ENCODE measurements at regions not wholly inside any gene's neighbourhood (a gene's known extent, or its start where the extent isn't known, plus 50 kb on each side); places are given as distances from the start of the nearest gene placed in this dataset.

DNA sequence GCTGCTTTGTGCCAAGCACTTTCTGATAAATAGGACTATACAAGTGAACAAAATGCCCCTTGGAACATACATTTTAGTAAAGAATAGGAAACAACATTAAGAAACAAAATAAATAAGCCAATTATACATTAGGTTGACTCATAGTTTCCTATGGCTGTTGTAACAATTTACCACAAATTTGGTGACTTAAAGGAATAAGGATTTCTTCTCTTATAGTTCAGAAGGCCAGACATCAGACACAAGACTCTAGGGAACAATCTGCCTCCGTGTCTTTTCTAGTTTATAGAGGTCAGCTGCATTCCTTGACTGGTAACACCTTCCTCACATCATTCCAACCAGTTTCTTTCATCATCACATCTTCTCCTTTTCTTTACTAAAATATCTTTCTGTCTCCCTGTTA, 235.9 kb upstream of the PCDH18 start (continued):
- no peak for TF ChIP-seq POLR2AphosphoS5 (IDR thresholded peaks at IDR 0.05; ENCODE audit: low read length)
- TF ChIP-seq, protein P1, sequence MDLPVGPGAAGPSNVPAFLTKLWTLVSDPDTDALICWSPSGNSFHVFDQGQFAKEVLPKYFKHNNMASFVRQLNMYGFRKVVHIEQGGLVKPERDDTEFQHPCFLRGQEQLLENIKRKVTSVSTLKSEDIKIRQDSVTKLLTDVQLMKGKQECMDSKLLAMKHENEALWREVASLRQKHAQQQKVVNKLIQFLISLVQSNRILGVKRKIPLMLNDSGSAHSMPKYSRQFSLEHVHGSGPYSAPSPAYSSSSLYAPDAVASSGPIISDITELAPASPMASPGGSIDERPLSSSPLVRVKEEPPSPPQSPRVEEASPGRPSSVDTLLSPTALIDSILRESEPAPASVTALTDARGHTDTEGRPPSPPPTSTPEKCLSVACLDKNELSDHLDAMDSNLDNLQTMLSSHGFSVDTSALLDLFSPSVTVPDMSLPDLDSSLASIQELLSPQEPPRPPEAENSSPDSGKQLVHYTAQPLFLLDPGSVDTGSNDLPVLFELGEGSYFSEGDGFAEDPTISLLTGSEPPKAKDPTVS (IDR thresholded peaks at IDR 0.05; ENCODE audit: low read depth, low read length), result no peak

DNA sequence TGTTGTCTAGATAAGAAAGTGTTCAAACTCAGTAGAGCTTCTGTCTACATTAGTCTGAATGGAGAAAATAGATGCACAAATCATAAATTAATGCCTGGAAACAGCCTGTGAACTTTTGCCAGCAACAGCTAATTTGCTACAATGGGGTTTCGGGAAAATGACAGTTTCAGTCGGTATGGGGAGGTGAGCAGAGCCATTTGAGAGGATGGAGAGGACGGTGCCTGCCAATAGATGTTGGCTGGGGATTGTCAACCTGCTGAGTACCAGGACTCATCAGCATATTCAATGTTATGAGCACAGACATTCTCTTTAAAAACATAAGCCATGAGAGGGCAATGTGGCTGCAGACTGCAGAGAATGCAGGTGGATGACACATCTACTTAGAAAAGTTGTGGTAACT, 230.3 kb upstream of the PCDH18 start:
- Histone ChIP-seq H3K9me3 (replicated peaks; ENCODE audit: control insufficient read depth, insufficient read depth, low read length) (no peaks in the 10 kb centered on the region), H4K20me1 (ENCODE audit: control insufficient read depth, insufficient read depth) (no peaks in the 10 kb centered on the region), H2AFZ (ENCODE audit: control insufficient read depth, low read depth, low read length) (no peak overlapping the region), H3K79me2 (ENCODE audit: control insufficient read depth, insufficient read depth, low read length) (no peaks in the 10 kb centered on the region), H3K4me2 (ENCODE audit: control insufficient read depth, insufficient read depth) (no peak overlapping the region), H3K9ac (ENCODE audit: control insufficient read depth, insufficient read depth, low read length) (no peak overlapping the region), H3K4me3 (no peak overlapping the region), H3K27ac (ENCODE audit: control insufficient read depth, insufficient read depth) (no peak overlapping the region), H3K4me1 (ENCODE audit: control insufficient read depth, insufficient read depth, low read length) (no peaks in the 10 kb centered on the region), H3K36me3 (ENCODE audit: control insufficient read depth in 2 of 2, insufficient read depth in 2 of 2, low read length in 1 of 2) (no peaks in the 10 kb centered on the region), H3K27me3 (replicated peaks in 1 of 2; ENCODE audit: control insufficient read depth in 2 of 2, insufficient read depth in 2 of 2, low read length in 1 of 2) (no peaks in the 10 kb centered on the region)
- FAIRE-seq (no peak), ATAC-seq (no peak), DNase-seq (ENCODE audit: low read depth, low spot score) (no peak)
- ChIA-PET RAD21 (ENCODE audit: unreplicated experiment) (no interaction called here), POLR2A (no interaction called here), SMC1A (ENCODE audit: uncharacterized antibody, unreplicated experiment) (interaction anchor here (1.3 kb wide), 1 partner anchor 99 kb away, joined by 3 read pairs; no protein-coding TSS in a partner anchor), CTCF (no interaction called here)
- intact Hi-C loops (cut with micrococcal nuclease; ENCODE audit: unreplicated experiment) (no loop called here), in situ Hi-C loops (cut with MboI) (no loop called here)
- TF ChIP-seq ZNF622 (IDR thresholded peaks at IDR 0.05), result no peak
- TF ChIP-seq CHD1 (IDR thresholded peaks at IDR 0.05; ENCODE audit: low read depth, low read length), result no peak
- TF ChIP-seq ESRRA (IDR thresholded peaks at IDR 0.05; ENCODE audit: low read length), result no peak
- TF ChIP-seq, protein P2, sequence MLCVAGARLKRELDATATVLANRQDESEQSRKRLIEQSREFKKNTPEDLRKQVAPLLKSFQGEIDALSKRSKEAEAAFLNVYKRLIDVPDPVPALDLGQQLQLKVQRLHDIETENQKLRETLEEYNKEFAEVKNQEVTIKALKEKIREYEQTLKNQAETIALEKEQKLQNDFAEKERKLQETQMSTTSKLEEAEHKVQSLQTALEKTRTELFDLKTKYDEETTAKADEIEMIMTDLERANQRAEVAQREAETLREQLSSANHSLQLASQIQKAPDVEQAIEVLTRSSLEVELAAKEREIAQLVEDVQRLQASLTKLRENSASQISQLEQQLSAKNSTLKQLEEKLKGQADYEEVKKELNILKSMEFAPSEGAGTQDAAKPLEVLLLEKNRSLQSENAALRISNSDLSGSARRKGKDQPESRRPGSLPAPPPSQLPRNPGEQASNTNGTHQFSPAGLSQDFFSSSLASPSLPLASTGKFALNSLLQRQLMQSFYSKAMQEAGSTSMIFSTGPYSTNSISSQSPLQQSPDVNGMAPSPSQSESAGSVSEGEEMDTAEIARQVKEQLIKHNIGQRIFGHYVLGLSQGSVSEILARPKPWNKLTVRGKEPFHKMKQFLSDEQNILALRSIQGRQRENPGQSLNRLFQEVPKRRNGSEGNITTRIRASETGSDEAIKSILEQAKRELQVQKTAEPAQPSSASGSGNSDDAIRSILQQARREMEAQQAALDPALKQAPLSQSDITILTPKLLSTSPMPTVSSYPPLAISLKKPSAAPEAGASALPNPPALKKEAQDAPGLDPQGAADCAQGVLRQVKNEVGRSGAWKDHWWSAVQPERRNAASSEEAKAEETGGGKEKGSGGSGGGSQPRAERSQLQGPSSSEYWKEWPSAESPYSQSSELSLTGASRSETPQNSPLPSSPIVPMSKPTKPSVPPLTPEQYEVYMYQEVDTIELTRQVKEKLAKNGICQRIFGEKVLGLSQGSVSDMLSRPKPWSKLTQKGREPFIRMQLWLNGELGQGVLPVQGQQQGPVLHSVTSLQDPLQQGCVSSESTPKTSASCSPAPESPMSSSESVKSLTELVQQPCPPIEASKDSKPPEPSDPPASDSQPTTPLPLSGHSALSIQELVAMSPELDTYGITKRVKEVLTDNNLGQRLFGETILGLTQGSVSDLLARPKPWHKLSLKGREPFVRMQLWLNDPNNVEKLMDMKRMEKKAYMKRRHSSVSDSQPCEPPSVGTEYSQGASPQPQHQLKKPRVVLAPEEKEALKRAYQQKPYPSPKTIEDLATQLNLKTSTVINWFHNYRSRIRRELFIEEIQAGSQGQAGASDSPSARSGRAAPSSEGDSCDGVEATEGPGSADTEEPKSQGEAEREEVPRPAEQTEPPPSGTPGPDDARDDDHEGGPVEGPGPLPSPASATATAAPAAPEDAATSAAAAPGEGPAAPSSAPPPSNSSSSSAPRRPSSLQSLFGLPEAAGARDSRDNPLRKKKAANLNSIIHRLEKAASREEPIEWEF (IDR thresholded peaks at IDR 0.05; ENCODE audit: insufficient replicate concordance, low read depth, low read length), result no peak
- no peak for TF ChIP-seq ZNF217 (IDR thresholded peaks at IDR 0.05)
- WGBS (ENCODE audit: insufficient coverage, insufficient replicate concordance, low lambda C conversion rate, missing lambda C conversion rate), result 0% methylated on average over 3 of the region's 3 CpGs
- BruUV-seq (replicated peaks), result no TSS peak

Measured in GM12878 (cell line).